HG02970 (cell line): ENCODE measurements at regions not wholly inside any gene's neighbourhood (a gene's known extent, or its start where the extent isn't known, plus 50 kb on each side); places are given as distances from the start of the nearest gene placed in this dataset.
"Not testable (repeated sequence)": the region's sequence is repeated elsewhere in the genome, so short reads cannot be mapped to it uniquely, and the experiment has no call there.

Experiments
- ATAC-seq: cut with Tn5 transposase; IDR thresholded peaks from one replicate; pipeline ENCODE4 v1.9.1; 2021; ENCODE audit warnings: mild to moderate bottlenecking, moderate library complexity, moderate number of reproducible peaks; ENCODE audit not compliant: unreplicated experiment, low FRiP score

GRCh38 chr11:98507208-98507607 is 513.5 kb upstream of the CNTN5 start:
- ATAC-seq = no peak

- no peak for ATAC-seq
Measured at GRCh38 chr11:98512938-98513337, 507.8 kb upstream of the CNTN5 start.

GRCh38 chr11:98531576-98531975 is 489.2 kb upstream of the CNTN5 start:
- no peak for ATAC-seq

- no peak for ATAC-seq
Measured at GRCh38 chr11:98536023-98536422, 484.7 kb upstream of the CNTN5 start.

GRCh38 chr11:98538358-98538757 is 482.4 kb upstream of the CNTN5 start:
- not testable (repeated sequence) for ATAC-seq

- ATAC-seq = no peak
Measured at GRCh38 chr11:98545544-98546175, 475.1 kb upstream of the CNTN5 start.

- no peak for ATAC-seq
Measured at GRCh38 chr11:98549571-98549970, 471.2 kb upstream of the CNTN5 start.

GRCh38 chr11:98559961-98560360 is 460.8 kb upstream of the CNTN5 start:
- ATAC-seq = no peak

- ATAC-seq = no peak
Measured at GRCh38 chr11:98561252-98561651, 459.5 kb upstream of the CNTN5 start.

GRCh38 chr11:98561877-98562395 is 458.8 kb upstream of the CNTN5 start:
- ATAC-seq = no peak

GRCh38 chr11:98564233-98564632 is 456.5 kb upstream of the CNTN5 start:
- ATAC-seq = no peak

GRCh38 chr11:98564881-98565280 is 455.9 kb upstream of the CNTN5 start:
- ATAC-seq = no peak

- ATAC-seq = no peak
Measured at GRCh38 chr11:98565311-98565710, 455.4 kb upstream of the CNTN5 start.

- ATAC-seq = no peak
Measured at GRCh38 chr11:98566978-98567377, 453.8 kb upstream of the CNTN5 start.

- no peak for ATAC-seq
Measured at GRCh38 chr11:98568013-98568412, 452.7 kb upstream of the CNTN5 start.

GRCh38 chr11:98572941-98573340 is 447.8 kb upstream of the CNTN5 start:
- no peak for ATAC-seq

- ATAC-seq = no peak
Measured at GRCh38 chr11:98587884-98588283, 432.9 kb upstream of the CNTN5 start.

GRCh38 chr11:98589967-98590366 is 430.8 kb upstream of the CNTN5 start:
- no peak for ATAC-seq

GRCh38 chr11:98600103-98600502 is 420.6 kb upstream of the CNTN5 start:
- no peak for ATAC-seq

- no peak for ATAC-seq
Measured at GRCh38 chr11:98600786-98601773, 419.7 kb upstream of the CNTN5 start.

GRCh38 chr11:98616098-98616655 is 404.6 kb upstream of the CNTN5 start:
- ATAC-seq = no peak
